ENCODE measurements at regions not wholly inside any gene's neighbourhood (a gene's known extent, or its start where the extent isn't known, plus 50 kb on each side); places are given as distances from the start of the nearest gene placed in this dataset.

DNA sequence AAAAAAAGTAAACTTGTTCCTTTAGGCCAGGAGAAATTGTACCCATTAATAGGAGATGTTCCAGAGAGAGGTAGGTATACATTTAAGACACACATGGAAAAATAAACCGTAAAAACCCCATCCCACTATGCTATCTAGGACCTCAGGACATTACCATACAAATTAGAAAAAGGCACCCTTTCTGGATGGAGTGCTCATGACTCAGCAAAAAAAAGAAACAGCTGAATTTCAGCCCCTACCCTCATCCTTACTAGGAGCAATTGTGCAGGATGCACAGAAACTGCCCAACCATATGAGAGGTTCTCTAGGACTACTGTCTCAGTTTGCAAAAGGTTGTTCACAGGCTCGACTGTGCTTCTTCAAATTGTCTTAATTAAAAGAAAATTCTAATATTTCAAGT lies 368.2 kb downstream of the HINT1 start:
- WGBS, result 81% methylated on average over 2 of the region's 2 CpGs
- no peak for DNase-seq (ENCODE audit: low spot score in 2 of 2)
- no peaks in the 10 kb centered on the region for H3K4me1 ChIP-seq
- no peak for TF ChIP-seq POLR2AphosphoS5 (IDR thresholded peaks at IDR 0.05)
- TF ChIP-seq, protein P1, sequence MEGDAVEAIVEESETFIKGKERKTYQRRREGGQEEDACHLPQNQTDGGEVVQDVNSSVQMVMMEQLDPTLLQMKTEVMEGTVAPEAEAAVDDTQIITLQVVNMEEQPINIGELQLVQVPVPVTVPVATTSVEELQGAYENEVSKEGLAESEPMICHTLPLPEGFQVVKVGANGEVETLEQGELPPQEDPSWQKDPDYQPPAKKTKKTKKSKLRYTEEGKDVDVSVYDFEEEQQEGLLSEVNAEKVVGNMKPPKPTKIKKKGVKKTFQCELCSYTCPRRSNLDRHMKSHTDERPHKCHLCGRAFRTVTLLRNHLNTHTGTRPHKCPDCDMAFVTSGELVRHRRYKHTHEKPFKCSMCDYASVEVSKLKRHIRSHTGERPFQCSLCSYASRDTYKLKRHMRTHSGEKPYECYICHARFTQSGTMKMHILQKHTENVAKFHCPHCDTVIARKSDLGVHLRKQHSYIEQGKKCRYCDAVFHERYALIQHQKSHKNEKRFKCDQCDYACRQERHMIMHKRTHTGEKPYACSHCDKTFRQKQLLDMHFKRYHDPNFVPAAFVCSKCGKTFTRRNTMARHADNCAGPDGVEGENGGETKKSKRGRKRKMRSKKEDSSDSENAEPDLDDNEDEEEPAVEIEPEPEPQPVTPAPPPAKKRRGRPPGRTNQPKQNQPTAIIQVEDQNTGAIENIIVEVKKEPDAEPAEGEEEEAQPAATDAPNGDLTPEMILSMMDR (IDR thresholded peaks at IDR 0.05), result no peak
- H3K27ac ChIP-seq, result no peak overlapping the region
- H3K4me3 ChIP-seq, result no peak overlapping the region
- H3K27me3 ChIP-seq, result no peaks in the 10 kb centered on the region
- H3K36me3 ChIP-seq, result no peaks in the 10 kb centered on the region
- H3K9me3 ChIP-seq, result peaks cover 5% of the 10 kb centered on the region

GRCh38 chr5:130796032-130796431 lies 369.0 kb downstream of the HINT1 start:
- TF ChIP-seq, protein P1 (IDR thresholded peaks at IDR 0.05), result no peak
- TF ChIP-seq POLR2A (IDR thresholded peaks at IDR 0.05) (no peak), EP300 (IDR thresholded peaks at IDR 0.05) (no peak), POLR2AphosphoS5 (IDR thresholded peaks at IDR 0.05) (no peak)
- Histone ChIP-seq H3K9me3 (peaks cover 5% of the 10 kb centered on the region), H3K36me3 (no peaks in the 10 kb centered on the region), H3K27me3 (no peaks in the 10 kb centered on the region), H3K27ac (no peak overlapping the region), H3K4me1 (no peaks in the 10 kb centered on the region), H3K4me3 (no peak overlapping the region)
- WGBS, result 70% methylated on average over 2 of the region's 2 CpGs
- DNase-seq (ENCODE audit: low spot score in 2 of 2), result no peak

DNA sequence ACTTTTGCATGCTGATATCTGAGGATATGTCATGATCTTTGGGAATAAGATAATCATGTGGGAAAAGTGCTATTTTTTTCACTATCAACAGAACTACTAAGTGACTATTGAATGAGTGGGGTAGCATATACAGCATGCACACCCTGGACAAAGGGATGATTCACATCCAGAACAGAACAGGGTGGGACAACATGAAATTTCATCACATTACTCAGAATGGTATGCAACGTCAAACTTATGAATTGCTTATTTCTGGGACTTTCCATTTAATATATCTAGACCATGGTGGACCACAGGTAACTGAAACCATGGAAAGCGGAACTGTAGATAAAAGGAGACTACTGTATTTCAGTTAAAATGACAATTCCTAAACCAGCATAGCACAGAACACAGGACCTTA lies 370.0 kb downstream of the HINT1 start:
- Histone ChIP-seq H3K36me3 (no peaks in the 10 kb centered on the region), H3K4me3 (no peak overlapping the region), H3K9me3 (peaks cover 5% of the 10 kb centered on the region), H3K27me3 (no peaks in the 10 kb centered on the region), H3K27ac (no peak overlapping the region), H3K4me1 (no peaks in the 10 kb centered on the region)
- WGBS, result 79% methylated on average over 2 of the region's 2 CpGs
- TF ChIP-seq, protein P1 (IDR thresholded peaks at IDR 0.05), result no peak
- no peak for TF ChIP-seq POLR2AphosphoS5 (IDR thresholded peaks at IDR 0.05)
- no peak for TF ChIP-seq EP300 (IDR thresholded peaks at IDR 0.05)
- TF ChIP-seq POLR2A (IDR thresholded peaks at IDR 0.05), result no peak
- no peak for DNase-seq (ENCODE audit: low spot score in 2 of 2)

DNA sequence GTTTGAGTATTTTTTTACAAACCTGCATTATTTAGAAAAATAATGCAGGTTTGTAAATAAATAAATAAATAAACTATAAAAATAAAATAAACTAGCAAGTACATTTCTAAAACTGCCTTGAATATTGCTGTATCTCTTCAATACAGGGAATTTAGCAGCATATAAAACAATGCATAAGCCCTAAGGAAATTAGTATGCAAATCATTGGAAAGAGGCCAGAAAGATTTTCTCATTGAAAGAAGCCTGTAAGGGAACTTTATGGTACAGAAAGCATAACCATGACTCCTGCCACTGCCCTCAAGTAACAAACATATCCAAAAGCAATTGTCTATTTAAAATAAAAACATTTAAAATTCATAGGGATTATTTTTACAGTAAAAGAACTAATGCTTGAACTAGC lies 387.3 kb downstream of the HINT1 start:
- no peak overlapping the region for H3K4me3 ChIP-seq
- no peaks in the 10 kb centered on the region for H3K4me1 ChIP-seq
- no peak for TF ChIP-seq POLR2A (IDR thresholded peaks at IDR 0.05)
- TF ChIP-seq, protein P1 (IDR thresholded peaks at IDR 0.05), result no peak
- TF ChIP-seq POLR2AphosphoS5 (IDR thresholded peaks at IDR 0.05), result no peak
- no peak for TF ChIP-seq EP300 (IDR thresholded peaks at IDR 0.05)
- no peak overlapping the region for H3K27ac ChIP-seq
- no peaks in the 10 kb centered on the region for H3K36me3 ChIP-seq
- no peak for DNase-seq (ENCODE audit: low spot score in 2 of 2)
- H3K27me3 ChIP-seq, result no peaks in the 10 kb centered on the region
- H3K9me3 ChIP-seq, result no peaks in the 10 kb centered on the region

GRCh38 chr5:130773813-130774212 lies 391.2 kb downstream of the HINT1 start:
- no peak for DNase-seq (ENCODE audit: low spot score in 2 of 2)
- 62% methylated on average over 3 of the region's 3 CpGs for WGBS
- no peak overlapping the region for H3K4me3 ChIP-seq
- H3K27me3 ChIP-seq, result no peaks in the 10 kb centered on the region
- H3K27ac ChIP-seq, result no peak overlapping the region
- no peaks in the 10 kb centered on the region for H3K9me3 ChIP-seq
- no peaks in the 10 kb centered on the region for H3K4me1 ChIP-seq
- no peaks in the 10 kb centered on the region for H3K36me3 ChIP-seq
- TF ChIP-seq, protein P1 (IDR thresholded peaks at IDR 0.05), result no peak
- no peak for TF ChIP-seq POLR2AphosphoS5 (IDR thresholded peaks at IDR 0.05)
- TF ChIP-seq POLR2A (IDR thresholded peaks at IDR 0.05), result no peak
- no peak for TF ChIP-seq EP300 (IDR thresholded peaks at IDR 0.05)
